Type B pancreatic cell (in vitro differentiated cells): ENCODE measurements at regions not wholly inside any gene's neighbourhood (a gene's known extent, or its start where the extent isn't known, plus 50 kb on each side); places are given as distances from the start of the nearest gene placed in this dataset.

Experiments
- DNase-seq: peaks from one replicate; pipeline ENCODE4 v3.0.0; 2021; ENCODE audit warnings: mixed read lengths; ENCODE audit not compliant: unreplicated experiment; ENCODE audit errors: extremely low spot score
- H3K27ac Mint-ChIP-seq: 2 replicates; pipeline ENCODE4 v1.8.0; 2021; ENCODE audit warnings: mild to moderate bottlenecking, mixed read lengths
- H3K27me3 Mint-ChIP-seq: 2 replicates; pipeline ENCODE4 v1.8.0; 2021; ENCODE audit warnings: mixed read lengths
- H3K36me3 Mint-ChIP-seq: 2 replicates; pipeline ENCODE4 v1.8.0; 2021; ENCODE audit warnings: mixed read lengths
- H3K4me1 Mint-ChIP-seq: one replicate; pipeline ENCODE4 v1.8.0; 2021; ENCODE audit warnings: mixed read lengths; ENCODE audit not compliant: unreplicated experiment
- H3K4me3 Mint-ChIP-seq: 2 replicates; pipeline ENCODE4 v1.8.0; 2021; ENCODE audit warnings: mild to moderate bottlenecking, mixed read lengths
- H3K9me3 Mint-ChIP-seq: 2 replicates; pipeline ENCODE4 v1.8.0; 2021; ENCODE audit warnings: mixed read lengths
- CTCF ChIP-seq: fragments of 200-600 bp; sonication (generic); conservative IDR thresholded peaks from 2 replicates; pipeline ENCODE4 v1.5.0; 2021; ENCODE audit warnings: antibody characterized with exemption, mild to moderate bottlenecking

- no peaks in the 10 kb centered on the region for H3K4me1 Mint-ChIP-seq
- H3K36me3 Mint-ChIP-seq = no peaks in the 10 kb centered on the region
- H3K27ac Mint-ChIP-seq = no peak overlapping the region
- peaks cover 4% of the 10 kb centered on the region for H3K9me3 Mint-ChIP-seq
- DNase-seq = no peak
- H3K27me3 Mint-ChIP-seq = peaks cover 77% of the 10 kb centered on the region
- TF ChIP-seq CTCF = no peak
- H3K4me3 Mint-ChIP-seq = no peak overlapping the region
Observed at GRCh38 chr22:22433770-22434169, 74.8 kb downstream of the ZNF280B start.
